WTC11 (cell line): ENCODE measurements at regions not wholly inside any gene's neighbourhood (a gene's known extent, or its start where the extent isn't known, plus 50 kb on each side); places are given as distances from the start of the nearest gene placed in this dataset.
"Not testable (repeated sequence)": the region's sequence is repeated elsewhere in the genome, so short reads cannot be mapped to it uniquely, and the experiment has no call there.

Source experiments
- ATAC-seq: fragments of 200-7000 bp; cut with Tn5 transposase; 2 replicates; pipeline ENCODE4 v1.10.0; 2021; ENCODE audit warnings: mild to moderate bottlenecking, moderate library complexity
- CTCF ChIA-PET: fragments of 300-600 bp; sonication (Branson Sonifier 250); formaldehyde crosslinking; loops from one replicate; lab custom pipeline; 2021; ENCODE audit warnings: antibody characterized with exemption; lab: Charles Lee
- POLR2A ChIA-PET: fragments of 350-600 bp; sonication (Branson Sonifier 250); formaldehyde crosslinking; loops from one replicate; lab custom pipeline; 2021; ENCODE audit warnings: antibody characterized with exemption; lab: Charles Lee
- DNase-seq: peaks from one replicate; pipeline ENCODE4 v3.0.0; 2021; ENCODE audit warnings: low spot score
- H3K27ac Mint-ChIP-seq: 2 replicates; pipeline ENCODE4 v1.8.0; 2021; ENCODE audit warnings: mixed read lengths
- H3K27me3 Mint-ChIP-seq: 2 replicates; pipeline ENCODE4 v1.8.0; 2021; ENCODE audit warnings: low read depth, mild to moderate bottlenecking, moderate library complexity, mixed read lengths
- H3K36me3 Mint-ChIP-seq: 2 replicates; pipeline ENCODE4 v1.8.0; 2021; ENCODE audit warnings: mixed read lengths
- H3K4me1 Mint-ChIP-seq: 2 replicates; pipeline ENCODE4 v1.8.0; 2022; ENCODE audit warnings: mixed read lengths
- H3K4me3 Mint-ChIP-seq: 2 replicates; pipeline ENCODE4 v1.8.0; 2021; ENCODE audit warnings: mild to moderate bottlenecking, moderate library complexity, mixed read lengths
- H3K9me3 Mint-ChIP-seq: 2 replicates; pipeline ENCODE4 v1.8.0; 2021; ENCODE audit warnings: mixed read lengths
- AR ChIP-seq: fragments of 250-450 bp; sonication (Bioruptor Pico); IDR thresholded peaks from 2 replicates; pipeline ENCODE4 v1.9.0; 2021; ENCODE audit warnings: mild to moderate bottlenecking
- ESRRA ChIP-seq: sonication (generic); formaldehyde crosslinking; IDR thresholded peaks from 2 replicates; pipeline ENCODE4 v1.8.1; 2022; ENCODE audit warnings: mild to moderate bottlenecking, missing genetic modification reagents, borderline replicate concordance
- GABPB1 ChIP-seq: sonication (generic); formaldehyde crosslinking; IDR thresholded peaks from 2 replicates; pipeline ENCODE4 v1.8.1; 2023; ENCODE audit warnings: mild to moderate bottlenecking, missing genetic modification reagents
- NR1H2 ChIP-seq: sonication (generic); formaldehyde crosslinking; IDR thresholded peaks from 2 replicates; pipeline ENCODE4 v1.9.0; 2021; ENCODE audit warnings: mild to moderate bottlenecking, moderate library complexity, missing genetic modification reagents
- NR3C1 ChIP-seq: sonication (generic); formaldehyde crosslinking; conservative IDR thresholded peaks from 2 replicates; pipeline ENCODE4 v1.8.1; 2023; ENCODE audit warnings: low read depth, mild to moderate bottlenecking, missing genetic modification reagents
- STAT6 ChIP-seq: sonication (generic); formaldehyde crosslinking; conservative IDR thresholded peaks from 2 replicates; pipeline ENCODE4 v1.8.1; 2023; ENCODE audit warnings: mild to moderate bottlenecking, low read depth, missing genetic modification reagents, moderate library complexity
- TEAD4 ChIP-seq: sonication (generic); formaldehyde crosslinking; IDR thresholded peaks from 2 replicates; pipeline ENCODE4 v1.8.0; 2022; ENCODE audit warnings: mild to moderate bottlenecking, missing genetic modification reagents
- USF1 ChIP-seq: sonication (generic); formaldehyde crosslinking; IDR thresholded peaks from 2 replicates; pipeline ENCODE4 v1.8.0; 2022; ENCODE audit warnings: mild to moderate bottlenecking, missing genetic modification reagents
- ZNF281 ChIP-seq: sonication (generic); formaldehyde crosslinking; IDR thresholded peaks from 2 replicates; pipeline ENCODE4 v1.8.0; 2023; ENCODE audit warnings: mild to moderate bottlenecking, missing genetic modification reagents

- peaks cover 13% of the 10 kb centered on the region for H3K36me3 Mint-ChIP-seq
- DNase-seq (no peak), ATAC-seq (no peak)
- H3K4me1 Mint-ChIP-seq, result no peaks in the 10 kb centered on the region
- H3K27ac Mint-ChIP-seq, result no peak overlapping the region
- H3K4me3 Mint-ChIP-seq, result no peak overlapping the region
- no peaks in the 10 kb centered on the region; the same call in 1 of the 2 replicates for H3K27me3 Mint-ChIP-seq
- peaks cover 30% of the 10 kb centered on the region for H3K9me3 Mint-ChIP-seq
- TF ChIP-seq USF1 (CRISPR knock-in tag), result no peak
- no peak for TF ChIP-seq ZNF281 (CRISPR knock-in tag)
- TF ChIP-seq TEAD4 (CRISPR knock-in tag), result no peak
- TF ChIP-seq NR1H2 (CRISPR knock-in tag), result no peak
- no peak for TF ChIP-seq NR3C1
- TF ChIP-seq AR (CRISPR knock-in tag), result no peak
- no peak for TF ChIP-seq ESRRA (CRISPR knock-in tag)
- no peak for TF ChIP-seq GABPB1 (CRISPR knock-in tag)
- ChIA-PET POLR2A (no interaction called here), CTCF (no interaction called here)
Observed at GRCh38 chr1:166682588-166682987, 156.7 kb upstream of the POGK start.

- H3K36me3 Mint-ChIP-seq, result peaks cover 13% of the 10 kb centered on the region
- DNase-seq, CTCF ChIA-PET, H3K27me3 Mint-ChIP-seq, H3K4me3 Mint-ChIP-seq, H3K27ac Mint-ChIP-seq, POLR2A ChIA-PET, H3K4me1 Mint-ChIP-seq, ATAC-seq: not testable (repeated sequence)
- H3K9me3 Mint-ChIP-seq, result peaks cover 37% of the 10 kb centered on the region
Observed at GRCh38 chr1:166684669-166685068, 154.6 kb upstream of the POGK start.

- H3K4me3 Mint-ChIP-seq, result no peak overlapping the region
- ATAC-seq (no peak), DNase-seq (no peak)
- peaks cover 5% of the 10 kb centered on the region for H3K27me3 Mint-ChIP-seq
- peaks cover 37% of the 10 kb centered on the region for H3K9me3 Mint-ChIP-seq
- peaks cover 13% of the 10 kb centered on the region for H3K36me3 Mint-ChIP-seq
- TF ChIP-seq STAT6, result no peak
- CTCF ChIA-PET, result no interaction called here
- POLR2A ChIA-PET, result no interaction called here
- H3K4me1 Mint-ChIP-seq, result no peaks in the 10 kb centered on the region
- H3K27ac Mint-ChIP-seq, result no peak overlapping the region
Observed at GRCh38 chr1:166685200-166685599, 154.1 kb upstream of the POGK start.

- CTCF ChIA-PET, H3K27me3 Mint-ChIP-seq, POLR2A ChIA-PET, DNase-seq, H3K27ac Mint-ChIP-seq, H3K4me3 Mint-ChIP-seq, H3K4me1 Mint-ChIP-seq, ATAC-seq: not testable (repeated sequence)
- Mint-ChIP-seq H3K36me3 (peaks cover 13% of the 10 kb centered on the region), H3K9me3 (peaks cover 37% of the 10 kb centered on the region)
Observed at GRCh38 chr1:166685891-166686290, 153.4 kb upstream of the POGK start.

- H3K27ac Mint-ChIP-seq, H3K27me3 Mint-ChIP-seq, H3K36me3 Mint-ChIP-seq, H3K4me3 Mint-ChIP-seq, ATAC-seq, POLR2A ChIA-PET, H3K4me1 Mint-ChIP-seq, DNase-seq, CTCF ChIA-PET: not testable (repeated sequence)
- peaks cover 29% of the 10 kb centered on the region for H3K9me3 Mint-ChIP-seq
Observed at GRCh38 chr1:166690596-166690995, 148.7 kb upstream of the POGK start.
